ENCODE measurements at regions not wholly inside any gene's neighbourhood (a gene's known extent, or its start where the extent isn't known, plus 50 kb on each side); places are given as distances from the start of the nearest gene placed in this dataset.

GRCh38 chr7:19919261-19920095 is 146.1 kb upstream of the TMEM196 start:
- WGBS, 2 donors (ENCODE audit: low coverage in 1 of 2) = 43 to 50% methylated on average over 5 to 6 of the region's 6 CpGs
- Histone ChIP-seq H3K36me3 (no peaks in the 10 kb centered on the region), H3K4me3 (no peak overlapping the region), H3K4me1 (no peaks in the 10 kb centered on the region), H3K27me3 (no peaks in the 10 kb centered on the region), H3K27ac (no peak overlapping the region), H3K9me3 (no peaks in the 10 kb centered on the region)
- DNase-seq = no peak
- intact Hi-C loops (cut with DNase I; ENCODE audit: low total_unique reads) (no loop called here), in situ Hi-C loops (cut with MboI; ENCODE audit: low pct_ligation_motif_present in 1 of 4, low pct_unique_long_range_greater_than_20kb in 1 of 4, low sequenced_read_pairs in 3 of 4) (no loop called here)
- no peak for TF ChIP-seq EP300 (IDR thresholded peaks at IDR 0.05; ENCODE audit: low read depth)
- TF ChIP-seq POLR2AphosphoS5 (IDR thresholded peaks at IDR 0.05) = no peak
- no peak for TF ChIP-seq POLR2A (IDR thresholded peaks at IDR 0.05)
- TF ChIP-seq CTCF (IDR thresholded peaks at IDR 0.05) = no peak

- WGBS, 2 donors (ENCODE audit: low coverage in 1 of 2) = 88 to 90% methylated on average over 1 of the region's 1 CpG
Measured at GRCh38 chr7:19916046-19916445, 142.6 kb upstream of the TMEM196 start.

GRCh38 chr7:19915596-19915995 is 142.2 kb upstream of the TMEM196 start:
- Histone ChIP-seq H3K4me3 (no peak overlapping the region), H3K27me3 (no peaks in the 10 kb centered on the region), H3K27ac (no peak overlapping the region), H3K9me3 (no peaks in the 10 kb centered on the region), H3K4me1 (no peaks in the 10 kb centered on the region), H3K36me3 (no peaks in the 10 kb centered on the region)
- TF ChIP-seq EP300 (IDR thresholded peaks at IDR 0.05; ENCODE audit: low read depth) (no peak), POLR2A (IDR thresholded peaks at IDR 0.05) (no peak), CTCF (IDR thresholded peaks at IDR 0.05) (no peak)
- no peak for DNase-seq
- intact Hi-C loops (cut with DNase I; ENCODE audit: low total_unique reads) (no loop called here), in situ Hi-C loops (cut with MboI; ENCODE audit: low pct_ligation_motif_present in 1 of 4, low pct_unique_long_range_greater_than_20kb in 1 of 4, low sequenced_read_pairs in 3 of 4) (no loop called here)

More at GRCh38 chr7:19916046-19916445, 142.6 kb upstream of the TMEM196 start:
- H3K27ac ChIP-seq = no peak overlapping the region
- H3K9me3 ChIP-seq = no peaks in the 10 kb centered on the region
- no peaks in the 10 kb centered on the region for H3K27me3 ChIP-seq
- H3K4me1 ChIP-seq = no peaks in the 10 kb centered on the region
- intact Hi-C loops (cut with DNase I; ENCODE audit: low total_unique reads) (no loop called here), in situ Hi-C loops (cut with MboI; ENCODE audit: low pct_ligation_motif_present in 1 of 4, low pct_unique_long_range_greater_than_20kb in 1 of 4, low sequenced_read_pairs in 3 of 4) (no loop called here)
- H3K4me3 ChIP-seq = no peak overlapping the region
- DNase-seq = no peak
- TF ChIP-seq POLR2AphosphoS5 (IDR thresholded peaks at IDR 0.05) = no peak
- no peaks in the 10 kb centered on the region for H3K36me3 ChIP-seq

- 67 to 88% methylated on average over 1 of the region's 1 CpG for WGBS, 2 donors (ENCODE audit: low coverage in 1 of 2)
- H3K27ac ChIP-seq = no peak overlapping the region
- no peaks in the 10 kb centered on the region for H3K36me3 ChIP-seq
- in situ Hi-C loops (cut with MboI; ENCODE audit: low pct_ligation_motif_present in 1 of 4, low pct_unique_long_range_greater_than_20kb in 1 of 4, low sequenced_read_pairs in 3 of 4) (no loop called here), intact Hi-C loops (cut with DNase I; ENCODE audit: low total_unique reads) (no loop called here)
- no peaks in the 10 kb centered on the region for H3K27me3 ChIP-seq
- TF ChIP-seq POLR2AphosphoS5 (IDR thresholded peaks at IDR 0.05) (no peak), CTCF (IDR thresholded peaks at IDR 0.05) (no peak), POLR2A (IDR thresholded peaks at IDR 0.05) (no peak), EP300 (IDR thresholded peaks at IDR 0.05; ENCODE audit: low read depth) (no peak)
- no peaks in the 10 kb centered on the region for H3K4me1 ChIP-seq
- no peaks in the 10 kb centered on the region for H3K9me3 ChIP-seq
- no peak for DNase-seq
- no peak overlapping the region for H3K4me3 ChIP-seq
Measured at GRCh38 chr7:19914866-19915265, 141.4 kb upstream of the TMEM196 start.

- Histone ChIP-seq H3K4me3 (no peak overlapping the region), H3K4me1 (no peaks in the 10 kb centered on the region), H3K27ac (no peak overlapping the region), H3K36me3 (no peaks in the 10 kb centered on the region), H3K9me3 (no peaks in the 10 kb centered on the region), H3K27me3 (no peaks in the 10 kb centered on the region)
- in situ Hi-C loops (cut with MboI; ENCODE audit: low pct_ligation_motif_present in 1 of 4, low pct_unique_long_range_greater_than_20kb in 1 of 4, low sequenced_read_pairs in 3 of 4) (no loop called here), intact Hi-C loops (cut with DNase I; ENCODE audit: low total_unique reads) (no loop called here)
- TF ChIP-seq CTCF (IDR thresholded peaks at IDR 0.05) = no peak
- no peak for TF ChIP-seq POLR2AphosphoS5 (IDR thresholded peaks at IDR 0.05)
- DNase-seq = no peak
Measured at GRCh38 chr7:19900118-19900517, 126.7 kb upstream of the TMEM196 start.
